Ishikawa (cell line): ENCODE measurements at regions not wholly inside any gene's neighbourhood (a gene's known extent, or its start where the extent isn't known, plus 50 kb on each side); places are given as distances from the start of the nearest gene placed in this dataset.

Source experiments
- CEBPB ChIP-seq: IDR thresholded peaks from 2 replicates; pipeline ENCODE4 v1.6.1; 2012
- CREB1 ChIP-seq: IDR thresholded peaks from 2 replicates; pipeline ENCODE4 v1.6.1; 2012; ENCODE audit warnings: low read depth
- EGR1 ChIP-seq: IDR thresholded peaks from 2 replicates; pipeline ENCODE4 v1.6.1; 2012
- EP300 ChIP-seq: IDR thresholded peaks from 2 replicates; pipeline ENCODE4 v1.6.1; 2012; ENCODE audit warnings: borderline replicate concordance
- FOXM1 ChIP-seq: IDR thresholded peaks from 2 replicates; pipeline ENCODE4 v1.6.1; 2012; ENCODE audit warnings: low read depth, borderline replicate concordance
- MAX ChIP-seq: IDR thresholded peaks from 2 replicates; pipeline ENCODE4 v1.6.1; 2012
- NFIC ChIP-seq: IDR thresholded peaks from 2 replicates; pipeline ENCODE4 v1.6.1; 2012
- RAD21 ChIP-seq: IDR thresholded peaks from 2 replicates; pipeline ENCODE4 v1.6.1; 2012; ENCODE audit warnings: low read depth
- TAF1 ChIP-seq: IDR thresholded peaks from 2 replicates; pipeline ENCODE4 v1.6.1; 2012; ENCODE audit warnings: low read depth, mild to moderate bottlenecking
- TCF12 ChIP-seq: IDR thresholded peaks from 2 replicates; pipeline ENCODE4 v1.6.1; 2012; ENCODE audit warnings: low read depth
- TEAD4 ChIP-seq: IDR thresholded peaks from 2 replicates; pipeline ENCODE4 v1.6.1; 2012
- YY1 ChIP-seq: IDR thresholded peaks from 2 replicates; pipeline ENCODE4 v1.6.1; 2012; ENCODE audit warnings: low read depth
- ZBTB7A ChIP-seq: IDR thresholded peaks from 2 replicates; pipeline ENCODE4 v1.6.1; 2012; ENCODE audit warnings: low read depth
- TF ChIP-seq, protein P1 (sequence below): IDR thresholded peaks from 2 replicates; pipeline ENCODE4 v1.6.1; 2012
- TF ChIP-seq, protein P2 (sequence below): IDR thresholded peaks from 2 replicates; pipeline ENCODE4 v1.6.1; 2012; ENCODE audit warnings: low read depth, mild to moderate bottlenecking

DNA sequence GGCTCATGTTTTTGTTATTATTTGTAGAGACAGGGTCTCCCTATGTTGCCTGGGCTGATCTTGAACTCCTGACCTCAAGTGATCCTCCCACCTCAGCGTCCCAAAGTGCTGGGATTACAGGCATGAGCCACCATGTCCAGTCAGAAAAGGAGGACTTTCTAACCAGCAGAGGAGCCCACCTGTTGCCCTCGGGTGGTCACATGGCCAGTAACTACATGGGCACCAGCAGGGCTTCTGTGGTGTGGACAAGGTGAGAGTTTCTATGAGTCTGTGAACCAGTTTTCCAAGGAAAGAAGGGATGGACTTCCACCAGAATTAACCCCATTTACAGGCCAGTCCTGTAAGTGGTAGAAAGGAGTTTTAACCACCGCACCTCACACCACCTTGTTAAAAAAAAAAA is 125.4 kb downstream of the RIN2 start:
- TF ChIP-seq TEAD4 = no peak
- TF ChIP-seq YY1 = no peak
- TF ChIP-seq EP300 = no peak
- TF ChIP-seq EGR1 = no peak
- TF ChIP-seq FOXM1 = no peak
- TF ChIP-seq TAF1 = no peak
- TF ChIP-seq, protein P1, sequence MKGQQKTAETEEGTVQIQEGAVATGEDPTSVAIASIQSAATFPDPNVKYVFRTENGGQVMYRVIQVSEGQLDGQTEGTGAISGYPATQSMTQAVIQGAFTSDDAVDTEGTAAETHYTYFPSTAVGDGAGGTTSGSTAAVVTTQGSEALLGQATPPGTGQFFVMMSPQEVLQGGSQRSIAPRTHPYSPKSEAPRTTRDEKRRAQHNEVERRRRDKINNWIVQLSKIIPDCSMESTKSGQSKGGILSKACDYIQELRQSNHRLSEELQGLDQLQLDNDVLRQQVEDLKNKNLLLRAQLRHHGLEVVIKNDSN = no peak
- TF ChIP-seq CEBPB = no peak
- TF ChIP-seq NFIC = no peak
- TF ChIP-seq, protein P2, sequence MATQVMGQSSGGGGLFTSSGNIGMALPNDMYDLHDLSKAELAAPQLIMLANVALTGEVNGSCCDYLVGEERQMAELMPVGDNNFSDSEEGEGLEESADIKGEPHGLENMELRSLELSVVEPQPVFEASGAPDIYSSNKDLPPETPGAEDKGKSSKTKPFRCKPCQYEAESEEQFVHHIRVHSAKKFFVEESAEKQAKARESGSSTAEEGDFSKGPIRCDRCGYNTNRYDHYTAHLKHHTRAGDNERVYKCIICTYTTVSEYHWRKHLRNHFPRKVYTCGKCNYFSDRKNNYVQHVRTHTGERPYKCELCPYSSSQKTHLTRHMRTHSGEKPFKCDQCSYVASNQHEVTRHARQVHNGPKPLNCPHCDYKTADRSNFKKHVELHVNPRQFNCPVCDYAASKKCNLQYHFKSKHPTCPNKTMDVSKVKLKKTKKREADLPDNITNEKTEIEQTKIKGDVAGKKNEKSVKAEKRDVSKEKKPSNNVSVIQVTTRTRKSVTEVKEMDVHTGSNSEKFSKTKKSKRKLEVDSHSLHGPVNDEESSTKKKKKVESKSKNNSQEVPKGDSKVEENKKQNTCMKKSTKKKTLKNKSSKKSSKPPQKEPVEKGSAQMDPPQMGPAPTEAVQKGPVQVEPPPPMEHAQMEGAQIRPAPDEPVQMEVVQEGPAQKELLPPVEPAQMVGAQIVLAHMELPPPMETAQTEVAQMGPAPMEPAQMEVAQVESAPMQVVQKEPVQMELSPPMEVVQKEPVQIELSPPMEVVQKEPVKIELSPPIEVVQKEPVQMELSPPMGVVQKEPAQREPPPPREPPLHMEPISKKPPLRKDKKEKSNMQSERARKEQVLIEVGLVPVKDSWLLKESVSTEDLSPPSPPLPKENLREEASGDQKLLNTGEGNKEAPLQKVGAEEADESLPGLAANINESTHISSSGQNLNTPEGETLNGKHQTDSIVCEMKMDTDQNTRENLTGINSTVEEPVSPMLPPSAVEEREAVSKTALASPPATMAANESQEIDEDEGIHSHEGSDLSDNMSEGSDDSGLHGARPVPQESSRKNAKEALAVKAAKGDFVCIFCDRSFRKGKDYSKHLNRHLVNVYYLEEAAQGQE = no peak
- TF ChIP-seq ZBTB7A = no peak
- no peak for TF ChIP-seq RAD21
- no peak for TF ChIP-seq CREB1
- no peak for TF ChIP-seq MAX
- TF ChIP-seq TCF12 = no peak

- no peak for TF ChIP-seq TCF12
- no peak for TF ChIP-seq CEBPB
- no peak for TF ChIP-seq MAX
- TF ChIP-seq, protein P2 = no peak
- TF ChIP-seq TAF1 = no peak
- TF ChIP-seq CREB1 = no peak
- no peak for TF ChIP-seq FOXM1
- no peak for TF ChIP-seq TEAD4
- TF ChIP-seq EGR1 = no peak
- TF ChIP-seq ZBTB7A = no peak
- no peak for TF ChIP-seq NFIC
- TF ChIP-seq, protein P1 = no peak
- TF ChIP-seq RAD21 = no peak
These were observed 127.5 kb downstream of the RIN2 start for GRCh38 chr20:19885594-19885938.

DNA sequence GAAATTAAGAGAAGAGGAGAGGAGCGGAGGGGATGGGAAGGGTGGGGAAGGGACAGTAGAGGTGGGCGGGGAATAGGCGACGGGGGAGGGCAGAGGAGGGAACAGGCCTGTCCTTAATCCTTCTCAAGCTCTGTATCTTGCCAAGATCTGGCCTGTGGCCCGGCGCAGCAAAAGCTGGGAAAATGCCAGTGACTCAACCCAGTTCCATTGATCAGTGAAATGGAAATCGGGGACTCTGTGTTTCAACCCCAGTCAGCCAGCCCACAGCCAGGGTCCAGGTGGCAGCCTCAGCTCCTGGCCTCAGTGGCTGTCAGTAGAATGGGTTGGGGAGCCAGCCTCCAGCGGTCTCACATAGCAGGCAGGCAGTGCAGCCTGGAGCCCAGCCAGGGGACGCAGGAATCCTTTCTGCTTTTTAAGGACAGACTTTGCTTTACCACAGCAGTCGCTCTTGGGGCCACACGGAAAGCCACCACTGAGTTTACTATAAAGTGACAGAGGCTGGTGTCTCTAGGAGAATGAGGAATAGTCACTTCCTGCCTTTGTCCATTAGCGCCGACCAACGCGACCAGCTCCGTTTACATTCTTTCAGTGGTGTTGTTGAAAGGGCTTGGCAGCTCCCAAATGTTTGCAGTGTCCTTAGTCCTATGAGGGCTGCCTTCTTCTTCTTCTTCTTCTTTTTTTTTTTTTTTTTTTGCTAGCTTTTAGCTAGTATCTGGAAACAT is 128.0 kb downstream of the RIN2 start:
- TF ChIP-seq TCF12 (no peak), RAD21 (no peak)
- TF ChIP-seq, protein P2 = no peak

DNA sequence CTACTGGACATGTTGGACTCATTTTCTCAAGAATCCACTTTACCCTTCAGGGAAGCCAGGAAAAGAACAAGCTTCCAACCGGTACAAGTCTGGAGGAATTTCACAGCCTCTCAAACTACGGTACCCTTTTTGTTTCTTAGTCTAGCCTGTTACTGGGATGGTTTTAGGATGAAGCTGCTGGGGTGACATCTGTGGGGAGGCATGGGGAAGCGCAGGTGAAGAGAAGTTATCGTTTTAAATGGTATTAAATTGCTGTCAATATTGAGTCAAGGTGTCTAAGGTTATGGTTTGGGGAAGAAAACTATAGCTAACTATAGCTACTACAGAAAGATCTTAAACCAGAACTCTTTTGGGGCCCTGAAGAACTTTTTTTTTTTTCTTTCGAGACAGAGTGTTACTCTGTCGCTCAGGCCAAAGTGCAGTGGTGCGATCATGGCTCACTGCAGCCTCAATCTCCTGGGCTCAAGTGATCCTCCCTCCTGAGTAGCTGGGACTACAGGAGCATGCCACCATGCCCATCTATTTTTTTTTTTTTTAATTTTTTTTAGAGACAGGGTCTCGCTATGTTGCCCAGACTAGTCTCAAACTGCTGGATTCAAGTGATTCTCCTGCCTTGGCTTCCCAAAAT is 128.7 kb downstream of the RIN2 start:
- TF ChIP-seq, protein P1 = no peak
- TF ChIP-seq FOXM1 (no peak), TEAD4 (no peak), YY1 (no peak), CREB1 (no peak), TCF12 (no peak), ZBTB7A (no peak), TAF1 (no peak), NFIC (no peak), MAX (no peak), EGR1 (no peak), CEBPB (no peak), RAD21 (no peak), EP300 (no peak)
- TF ChIP-seq, protein P2 = no peak
